Superior temporal gyrus (tissue), 1 donor: ENCODE measurements at regions not wholly inside any gene's neighbourhood (a gene's known extent, or its start where the extent isn't known, plus 50 kb on each side); places are given as distances from the start of the nearest gene placed in this dataset.

Source experiments
- DNase-seq: peaks from one replicate; pipeline ENCODE4 v3.0.0-alpha.2; 2016; ENCODE audit errors: extremely low spot score

DNA sequence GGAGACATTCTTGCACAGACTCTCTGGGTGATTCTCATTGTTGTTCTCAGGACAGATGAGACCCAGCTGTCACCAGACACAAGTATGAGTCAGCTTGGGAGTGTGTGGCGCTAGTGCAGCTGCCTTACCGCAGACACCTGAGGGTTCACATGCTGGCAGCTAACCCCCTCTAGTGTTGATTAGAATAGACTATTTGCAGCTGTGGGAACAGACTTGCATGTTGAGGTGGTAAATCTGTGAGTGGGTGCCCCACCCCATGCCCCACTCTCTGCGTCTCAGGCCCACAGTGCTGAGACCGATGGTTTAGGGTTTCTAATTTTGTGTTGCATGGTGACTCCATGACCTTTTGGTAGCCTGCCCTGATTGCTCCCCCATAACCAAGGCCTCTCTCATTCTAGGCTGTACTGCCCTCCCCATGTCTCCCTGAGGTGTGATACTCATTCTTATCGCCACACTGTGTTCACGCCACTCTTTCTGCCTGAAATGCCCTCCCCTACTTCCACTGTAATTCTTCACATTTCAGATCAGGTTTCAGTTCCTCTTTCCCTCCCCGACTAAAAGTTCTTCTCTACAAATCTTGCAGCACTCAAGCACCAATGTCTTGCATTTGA, 73.7 kb upstream of the KIRREL3 start:
- DNase-seq = peak; percentile 60

DNA sequence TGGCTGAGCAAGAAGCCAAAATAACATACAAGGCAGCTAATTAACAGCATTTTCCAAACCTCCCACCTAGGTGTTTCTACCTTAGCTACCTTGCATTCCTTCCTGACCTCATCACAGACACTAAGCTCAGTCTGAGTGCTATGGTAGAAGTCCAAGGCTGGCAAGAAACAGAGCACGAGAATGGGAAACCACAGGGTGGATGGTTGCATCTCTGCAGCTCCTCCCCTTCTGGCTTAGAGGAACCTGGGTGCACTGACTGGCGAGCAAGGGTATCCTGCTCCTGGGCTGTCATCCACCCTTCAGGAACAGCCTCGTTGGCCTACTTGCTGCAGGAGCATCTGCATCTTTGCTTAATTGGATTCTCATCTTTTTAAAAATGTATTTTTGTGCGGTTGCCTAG, 73.1 kb upstream of the KIRREL3 start:
- DNase-seq = peak; percentile 15

DNA sequence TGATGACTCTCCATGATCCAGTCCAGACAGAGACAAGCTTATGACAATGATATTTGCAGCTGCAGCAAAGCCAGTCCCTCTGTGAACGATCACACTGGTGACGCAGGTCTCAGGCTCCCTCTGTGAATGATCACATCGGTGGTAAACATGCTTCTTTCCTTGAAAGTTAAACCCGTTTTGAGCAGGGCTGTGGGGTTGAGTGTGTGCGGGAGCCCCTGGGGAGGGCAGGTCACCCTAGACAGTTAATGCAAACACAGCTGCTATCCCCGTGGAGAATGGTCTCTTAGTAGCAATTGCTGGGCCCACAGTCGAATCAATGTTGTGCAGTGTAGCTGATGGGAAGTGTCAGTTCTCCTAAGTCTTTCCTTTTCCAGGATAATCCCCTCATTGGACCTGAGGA, 71.0 kb upstream of the KIRREL3 start:
- DNase-seq = no peak

DNA sequence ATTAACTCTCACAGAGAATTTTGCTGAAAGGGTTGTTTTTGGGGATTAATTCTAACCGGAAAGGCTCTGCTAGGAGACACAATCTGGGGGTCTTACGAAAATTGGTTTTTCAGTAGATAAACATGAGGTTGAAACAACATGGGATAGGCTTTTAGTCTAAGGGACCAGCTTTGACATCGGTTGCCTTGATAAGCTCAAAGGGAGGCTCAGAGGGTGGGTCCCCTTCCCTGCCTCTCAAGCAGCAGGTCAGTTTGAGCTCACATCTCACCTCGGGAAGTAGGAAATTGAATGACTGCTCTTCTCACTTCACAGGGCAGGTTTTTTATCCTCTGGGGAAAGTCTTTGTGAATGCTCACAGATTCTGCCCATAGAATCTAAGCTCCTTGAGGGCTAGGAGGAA, 70.2 kb upstream of the KIRREL3 start:
- no peak for DNase-seq

DNA sequence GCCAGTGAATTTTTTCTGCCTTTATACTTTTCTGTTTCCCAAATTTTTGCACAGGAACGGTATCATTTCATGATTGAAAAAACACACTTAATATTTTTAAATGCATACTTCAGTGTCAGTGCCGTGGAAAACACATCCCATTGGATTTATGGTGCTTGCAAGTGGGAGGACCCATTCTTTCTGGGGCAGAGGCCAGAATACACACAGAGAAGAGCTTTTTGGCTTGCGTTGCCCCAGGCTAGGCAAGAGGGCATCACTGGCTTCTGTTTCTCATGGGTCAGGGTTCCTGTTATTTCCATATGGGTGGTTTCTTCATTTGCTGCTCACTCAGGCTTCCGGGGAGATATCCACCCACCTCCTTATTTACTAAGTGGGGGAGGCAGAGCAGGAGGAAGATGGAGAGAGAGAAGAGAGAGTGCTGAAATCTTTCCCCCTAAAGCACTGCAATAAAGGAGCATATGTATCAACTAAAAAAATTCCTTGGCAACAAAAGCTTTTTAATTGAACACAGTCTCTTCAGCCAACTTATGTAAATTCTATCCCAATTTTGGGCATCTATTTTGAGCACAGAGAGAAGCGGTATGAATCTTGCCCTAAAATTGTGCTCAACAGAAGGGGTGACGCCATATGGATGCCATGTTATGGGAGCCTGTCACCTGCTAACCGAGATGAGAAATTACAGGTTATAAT, 66.0 kb upstream of the KIRREL3 start:
- DNase-seq = peak; percentile 62

DNA sequence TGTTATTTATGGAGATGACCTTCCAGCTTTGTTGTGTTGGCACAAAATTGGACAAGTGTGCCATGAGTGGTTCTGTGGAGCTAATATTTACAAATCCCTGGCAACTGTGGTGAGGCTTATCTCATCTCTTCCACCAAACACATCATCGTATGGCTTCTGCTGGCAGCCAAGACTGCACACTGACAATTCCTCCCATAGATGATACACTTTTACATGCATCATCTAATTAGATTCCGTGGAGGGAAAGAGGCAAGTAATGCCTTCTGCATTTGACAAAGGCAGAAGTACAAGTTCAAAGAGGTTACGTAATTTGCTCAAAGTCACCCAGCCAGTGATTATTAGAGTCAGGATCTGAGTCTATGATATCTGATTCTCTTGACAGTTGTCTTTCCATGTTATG, 62.7 kb upstream of the KIRREL3 start:
- no peak for DNase-seq

DNA sequence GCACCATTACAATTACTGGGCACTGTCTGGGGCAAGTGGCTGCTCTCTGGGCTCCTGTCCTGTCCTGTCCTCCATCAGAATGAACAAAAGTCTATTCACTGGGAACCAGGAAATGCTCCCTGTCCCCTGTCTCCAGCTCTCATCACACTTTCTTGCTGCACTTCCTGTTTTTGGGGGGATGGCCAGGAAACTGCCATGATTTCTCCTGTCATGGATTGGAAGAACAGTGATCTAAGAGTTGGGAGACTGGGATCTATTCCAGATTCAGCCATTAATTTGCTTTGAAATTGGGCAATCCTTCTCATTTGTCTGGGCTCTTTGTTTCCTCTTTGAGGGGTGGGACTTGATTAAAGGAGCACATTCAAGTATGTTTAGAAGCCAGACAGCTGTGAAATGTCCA, 61.4 kb upstream of the KIRREL3 start:
- DNase-seq = no peak

DNA sequence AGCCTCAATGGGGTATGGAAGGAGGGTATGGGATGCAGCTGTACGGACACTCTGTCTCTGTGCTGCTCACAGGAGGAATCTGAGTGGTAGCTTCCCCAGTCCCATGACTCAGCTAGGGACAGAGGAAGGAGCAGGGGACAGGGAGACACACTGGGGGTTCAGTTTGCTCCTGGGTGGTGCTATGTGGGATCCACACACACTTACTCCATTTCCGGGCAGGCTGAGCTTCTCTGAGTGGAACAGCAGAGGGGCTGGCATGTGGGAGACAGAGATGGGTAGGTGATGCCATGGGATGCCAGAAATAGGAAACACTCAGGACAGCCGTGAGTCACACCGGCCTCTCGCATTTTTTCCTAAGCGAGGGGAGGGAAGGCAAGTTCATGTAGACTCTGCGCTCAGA, 59.2 kb upstream of the KIRREL3 start:
- peak; percentile 46 for DNase-seq

DNA sequence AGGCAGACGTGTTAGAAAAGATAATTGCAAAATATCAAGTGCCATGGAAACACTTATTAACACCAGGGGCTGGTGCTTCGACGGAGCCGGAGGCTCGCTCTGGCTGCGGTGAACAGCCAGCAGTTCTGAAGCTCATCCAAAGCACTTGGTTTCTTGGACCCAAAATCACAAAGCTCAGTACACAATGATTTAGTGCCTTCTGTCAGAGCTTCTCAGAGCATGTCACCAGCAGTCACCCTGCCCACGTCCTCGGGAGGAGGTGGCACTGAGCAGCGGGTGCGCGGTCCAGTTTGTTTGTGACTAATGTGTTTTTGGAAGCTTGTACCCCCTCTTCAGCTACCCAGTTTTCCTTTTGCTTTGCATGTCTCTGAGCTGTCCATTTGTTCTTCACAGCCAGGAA, 58.7 kb upstream of the KIRREL3 start:
- DNase-seq = peak; percentile 45

DNA sequence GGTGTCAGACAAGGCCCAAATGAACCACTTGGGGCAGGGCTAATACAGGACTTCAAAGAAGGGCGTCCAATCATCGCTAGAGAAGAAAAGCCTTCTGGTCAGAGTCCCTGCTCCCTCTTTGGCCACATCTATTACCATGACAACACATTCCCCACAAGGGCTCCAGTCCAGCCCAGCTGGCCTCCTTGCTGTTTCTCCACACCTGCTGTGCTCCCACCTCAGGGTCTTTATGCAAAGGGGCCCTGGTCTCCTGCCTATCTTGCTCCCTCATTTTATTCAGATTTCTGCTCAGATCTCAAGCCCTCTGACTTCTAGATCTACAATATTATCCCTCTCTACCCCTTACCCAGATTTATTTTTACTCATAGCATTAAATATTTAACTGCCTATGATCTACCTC, 58.0 kb upstream of the KIRREL3 start:
- DNase-seq = no peak

DNA sequence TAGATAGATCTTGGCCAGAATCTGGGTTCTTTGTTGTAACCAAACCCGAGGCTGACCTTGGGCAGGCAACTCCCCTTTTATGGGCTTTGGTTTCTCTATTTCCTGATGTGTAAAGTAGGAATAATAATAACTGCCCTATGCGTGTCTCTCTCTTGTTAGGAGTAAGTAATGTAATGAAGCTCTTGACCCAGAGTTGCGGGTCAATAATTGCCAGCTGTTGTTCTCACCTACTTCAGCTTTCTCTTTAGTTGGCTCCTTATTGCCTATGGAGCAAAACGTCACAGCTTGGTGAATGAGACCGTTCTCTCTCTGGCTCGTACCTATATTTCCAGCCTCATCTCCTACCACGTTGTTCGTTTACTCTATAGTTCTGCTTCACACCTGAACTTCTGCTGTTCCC, 56.6 kb upstream of the KIRREL3 start:
- DNase-seq = no peak

DNA sequence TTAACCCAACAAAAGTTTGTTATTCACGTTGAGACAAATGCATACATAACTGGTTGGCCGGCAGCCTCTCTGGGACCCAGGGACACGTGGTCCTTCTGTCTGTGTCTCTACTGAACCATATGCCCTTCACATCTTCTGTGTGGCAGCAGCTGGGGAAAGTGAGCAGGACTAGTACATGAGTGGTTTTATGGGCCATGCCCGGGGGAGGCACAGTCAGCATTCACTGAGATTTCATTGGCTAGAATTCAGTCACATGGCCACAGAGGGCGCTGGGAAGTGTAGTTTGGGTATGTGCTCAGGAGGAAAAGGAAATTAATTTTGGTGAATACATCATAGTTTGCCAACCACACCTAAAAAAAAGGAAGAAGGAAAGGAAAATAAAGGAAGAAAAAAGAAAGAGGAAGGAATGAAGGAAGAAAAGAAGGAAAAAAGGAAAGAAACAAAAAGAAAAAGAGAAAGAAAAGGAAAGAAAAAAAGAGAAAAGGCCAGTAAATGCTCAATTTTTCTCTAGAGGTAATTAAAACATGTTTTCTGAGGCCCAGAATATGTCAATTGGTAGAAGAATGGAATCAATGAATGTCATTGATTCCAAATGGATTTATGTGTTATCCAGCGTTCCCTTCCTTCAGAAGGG, 55.9 kb upstream of the KIRREL3 start:
- no peak for DNase-seq

DNA sequence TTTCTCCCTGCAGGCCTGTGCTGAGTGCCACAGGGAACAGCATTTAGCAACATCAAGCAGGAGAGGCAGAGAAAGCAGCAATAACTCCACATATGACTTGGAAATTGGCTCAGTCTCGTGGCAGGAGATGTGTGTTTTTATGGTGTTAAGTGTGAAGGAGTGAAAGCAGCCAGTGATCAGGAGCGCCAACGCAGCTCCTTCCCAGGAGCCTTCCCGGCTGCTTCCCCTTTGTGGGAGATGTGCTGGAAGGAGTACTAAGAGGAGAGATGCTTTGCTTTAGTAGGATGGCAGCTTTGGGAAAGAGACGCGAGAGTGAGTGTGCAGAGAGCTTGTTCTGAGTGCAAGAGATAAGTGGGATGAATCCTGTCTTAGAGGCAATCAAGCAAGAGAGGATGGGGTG, 54.7 kb upstream of the KIRREL3 start:
- peak; percentile 50 for DNase-seq

DNA sequence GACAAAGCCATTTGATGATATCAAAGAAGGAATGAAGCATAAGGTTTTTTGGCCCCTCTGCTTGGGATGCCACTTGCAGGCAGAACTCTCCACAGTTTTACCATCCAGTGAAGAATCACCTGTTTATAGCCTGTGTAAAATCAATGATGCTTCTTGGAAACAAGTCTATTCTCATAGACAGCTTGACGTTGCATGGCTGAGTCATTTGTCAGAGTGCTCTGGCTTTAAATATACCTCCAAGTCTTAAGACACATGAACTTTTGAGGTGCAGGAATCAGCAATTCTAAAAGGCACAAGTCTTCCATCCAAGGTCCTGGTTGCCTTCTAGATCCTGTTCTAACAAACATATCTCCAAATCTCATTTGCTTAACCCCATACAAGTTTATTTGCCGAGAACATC, 53.6 kb upstream of the KIRREL3 start:
- DNase-seq = no peak

DNA sequence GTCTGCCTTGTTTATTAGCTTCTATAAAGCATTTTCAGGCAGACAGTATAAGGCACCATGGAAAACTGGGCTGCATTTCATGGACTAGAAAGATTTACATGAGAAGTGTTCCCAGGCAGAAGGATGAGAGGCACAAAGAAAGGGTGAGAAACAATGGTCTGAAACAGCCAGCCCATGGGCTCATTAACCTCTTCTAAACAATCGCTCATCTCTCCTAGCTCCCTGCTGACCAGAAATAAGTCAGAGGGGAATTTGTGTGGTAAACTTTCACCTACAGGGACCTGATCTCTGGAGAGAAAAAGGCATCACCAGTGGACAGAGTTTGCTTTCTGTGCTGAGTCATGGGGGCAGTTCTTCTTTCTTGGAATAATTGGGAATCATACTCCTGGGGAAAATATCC, 51.8 kb upstream of the KIRREL3 start:
- DNase-seq = no peak
